SK-N-SH treated with all-trans-retinoic acid at 6 μM for 48 hours (cell line): ENCODE measurements at regions not wholly inside any gene's neighbourhood (a gene's known extent, or its start where the extent isn't known, plus 50 kb on each side); places are given as distances from the start of the nearest gene placed in this dataset.

Experiments
- ARNTL ChIP-seq: fragments of 450-650 bp; formaldehyde crosslinking; IDR thresholded peaks from 2 replicates; pipeline ENCODE4 v1.5.0; 2020; ENCODE audit warnings: low read depth, mild to moderate bottlenecking, moderate library complexity, borderline replicate concordance
- PATZ1 ChIP-seq: fragments of 250-450 bp; sonication (Bioruptor Pico); IDR thresholded peaks from 2 replicates; pipeline ENCODE4 v1.8.0; 2020; ENCODE audit warnings: mild to moderate bottlenecking, moderate library complexity, borderline replicate concordance
- PPARA ChIP-seq: fragments of 250-450 bp; sonication (Bioruptor Pico); IDR thresholded peaks from 2 replicates; pipeline ENCODE4 v1.5.0; 2020; ENCODE audit warnings: mild to moderate bottlenecking, borderline replicate concordance
- TCF4 ChIP-seq: fragments of 250-450 bp; sonication (Bioruptor Pico); IDR thresholded peaks from 2 replicates; pipeline ENCODE4 v1.8.0; 2021; ENCODE audit warnings: mild to moderate bottlenecking, moderate library complexity, borderline replicate concordance
- TSHZ2 ChIP-seq: fragments of 250-450 bp; sonication (Bioruptor Pico); IDR thresholded peaks from 2 replicates; pipeline ENCODE4 v1.5.0; 2020; ENCODE audit warnings: mild to moderate bottlenecking, moderate library complexity
- ZC3H10 ChIP-seq: fragments of 250-450 bp; sonication (Bioruptor Pico); IDR thresholded peaks from 2 replicates; pipeline ENCODE4 v1.5.1; 2021; ENCODE audit warnings: mild to moderate bottlenecking, moderate library complexity
- ZFP30 ChIP-seq: fragments of 450-650 bp; formaldehyde crosslinking; IDR thresholded peaks from 2 replicates; pipeline ENCODE4 v1.5.0; 2022; ENCODE audit warnings: mild to moderate bottlenecking, moderate library complexity
- ZNF565 ChIP-seq: fragments of 450-650 bp; formaldehyde crosslinking; conservative IDR thresholded peaks from 2 replicates; pipeline ENCODE4 v1.5.0; 2020; ENCODE audit warnings: low read depth, mild to moderate bottlenecking, moderate library complexity
- ZNF70 ChIP-seq: fragments of 450-650 bp; formaldehyde crosslinking; IDR thresholded peaks from 2 replicates; pipeline ENCODE4 v1.5.0; 2020; ENCODE audit warnings: mild to moderate bottlenecking, moderate library complexity

- TF ChIP-seq TCF4 (CRISPR knock-in tag) (no peak), TSHZ2 (no peak), ZNF70 (no peak), ARNTL (CRISPR knock-in tag) (no peak), PPARA (CRISPR knock-in tag) (no peak), PATZ1 (CRISPR knock-in tag) (no peak), ZC3H10 (CRISPR knock-in tag) (no peak), ZNF565 (no peak), ZFP30 (CRISPR knock-in tag) (no peak)
Measured at GRCh38 chr21:30081506-30081905, 85.1 kb downstream of the CLDN17 start.
